KMS-11 (cell line): ENCODE measurements at regions not wholly inside any gene's neighbourhood (a gene's known extent, or its start where the extent isn't known, plus 50 kb on each side); places are given as distances from the start of the nearest gene placed in this dataset.

ENCODE experiments used
- H2AFZ ChIP-seq: fragments of 200-600 bp; sonication (generic); 2 replicates; pipeline ENCODE4 v1.6.1; 2016; ENCODE audit warnings: antibody characterized with exemption, mixed run types, low read depth
- H3K27ac ChIP-seq: fragments of 200-600 bp; sonication (generic); 2 replicates; pipeline ENCODE4 v1.6.1; 2016; ENCODE audit warnings: mild to moderate bottlenecking, mixed run types
- H3K27me3 ChIP-seq: fragments of 200-600 bp; sonication (generic); 2 replicates; pipeline ENCODE4 v1.6.1; 2017; ENCODE audit warnings: mild to moderate bottlenecking, low read depth, mixed run types, moderate library complexity; ENCODE audit not compliant: insufficient read depth
- H3K36me3 ChIP-seq: fragments of 200-600 bp; sonication (generic); 2 replicates; pipeline ENCODE4 v1.6.1; 2017; ENCODE audit warnings: mild to moderate bottlenecking, mixed run types; ENCODE audit not compliant: insufficient read depth
- H3K4me1 ChIP-seq: fragments of 200-600 bp; sonication (generic); 2 replicates; pipeline ENCODE4 v1.6.1; 2016; ENCODE audit warnings: mild to moderate bottlenecking, low read depth, mixed run types; ENCODE audit not compliant: poor library complexity, severe bottlenecking
- H3K4me2 ChIP-seq: fragments of 200-600 bp; sonication (generic); 2 replicates; pipeline ENCODE4 v1.7.0; 2016; ENCODE audit warnings: mild to moderate bottlenecking, mixed run types
- H3K4me3 ChIP-seq: fragments of 200-600 bp; sonication (generic); IDR thresholded peaks from 2 replicates; pipeline ENCODE4 v1.6.1; 2017; ENCODE audit warnings: low read depth, low read length, mixed read lengths; ENCODE audit not compliant: insufficient read depth
- H3K79me2 ChIP-seq: fragments of 200-600 bp; sonication (generic); 2 replicates; pipeline ENCODE4 v1.6.1; 2016; ENCODE audit warnings: low read depth, mixed run types; ENCODE audit not compliant: insufficient read depth
- H3K9ac ChIP-seq: fragments of 200-600 bp; sonication (generic); 2 replicates; pipeline ENCODE4 v1.6.1; 2016; ENCODE audit warnings: mild to moderate bottlenecking, mixed run types
- H4K20me1 ChIP-seq: fragments of 200-600 bp; sonication (generic); 2 replicates; pipeline ENCODE4 v1.6.1; 2016; ENCODE audit warnings: mild to moderate bottlenecking, mixed run types; ENCODE audit not compliant: insufficient read depth
- CTCF ChIP-seq: fragments of 200-600 bp; sonication (generic); conservative IDR thresholded peaks from 2 replicates; pipeline ENCODE4 v1.6.1; 2017; ENCODE audit warnings: low read depth, mild to moderate bottlenecking, antibody characterized with exemption, low read length, moderate library complexity, mixed read lengths

- no peak overlapping the region for H3K27ac ChIP-seq
- H3K79me2 ChIP-seq = no peaks in the 10 kb centered on the region
- H3K4me2 ChIP-seq = no peak overlapping the region
- no peaks in the 10 kb centered on the region for H3K27me3 ChIP-seq
- H3K4me1 ChIP-seq = no peaks in the 10 kb centered on the region
- no peak overlapping the region for H3K4me3 ChIP-seq
- no peak overlapping the region for H3K9ac ChIP-seq
- no peak overlapping the region for H2AFZ ChIP-seq
- H4K20me1 ChIP-seq = no peaks in the 10 kb centered on the region
- TF ChIP-seq CTCF = no peak
- no peaks in the 10 kb centered on the region for H3K36me3 ChIP-seq
Observed at GRCh38 chr11:134479206-134480135, 67.4 kb upstream of the B3GAT1 start.

GRCh38 chr11:134478611-134479010, 66.6 kb upstream of the B3GAT1 start:
- Histone ChIP-seq H3K4me1 (no peaks in the 10 kb centered on the region), H3K9ac (no peak overlapping the region), H2AFZ (no peak overlapping the region), H3K27me3 (no peaks in the 10 kb centered on the region), H3K4me3 (no peak overlapping the region), H3K79me2 (no peaks in the 10 kb centered on the region), H3K4me2 (no peak overlapping the region), H3K27ac (no peak overlapping the region), H4K20me1 (no peaks in the 10 kb centered on the region), H3K36me3 (no peaks in the 10 kb centered on the region)
- TF ChIP-seq CTCF = no peak

GRCh38 chr11:134478176-134478575, 66.1 kb upstream of the B3GAT1 start:
- H3K36me3 ChIP-seq = no peaks in the 10 kb centered on the region
- no peaks in the 10 kb centered on the region for H3K4me1 ChIP-seq
- H3K27ac ChIP-seq = no peak overlapping the region
- no peak overlapping the region for H3K4me2 ChIP-seq
- no peak overlapping the region for H2AFZ ChIP-seq
- no peaks in the 10 kb centered on the region for H3K79me2 ChIP-seq
- H3K27me3 ChIP-seq = no peaks in the 10 kb centered on the region
- H3K9ac ChIP-seq = no peak overlapping the region
- no peak overlapping the region for H3K4me3 ChIP-seq
- no peak for TF ChIP-seq CTCF
- H4K20me1 ChIP-seq = no peaks in the 10 kb centered on the region

- H3K79me2 ChIP-seq = no peaks in the 10 kb centered on the region
- H3K27me3 ChIP-seq = no peaks in the 10 kb centered on the region
- no peaks in the 10 kb centered on the region for H3K4me1 ChIP-seq
- H3K36me3 ChIP-seq = no peaks in the 10 kb centered on the region
- no peak for TF ChIP-seq CTCF
- H3K4me2 ChIP-seq = no peak overlapping the region
- H4K20me1 ChIP-seq = no peaks in the 10 kb centered on the region
- no peak overlapping the region for H3K9ac ChIP-seq
- no peak overlapping the region for H2AFZ ChIP-seq
- no peak overlapping the region for H3K27ac ChIP-seq
- H3K4me3 ChIP-seq = no peak overlapping the region
Observed at GRCh38 chr11:134477486-134477885, 65.4 kb upstream of the B3GAT1 start.
